GM12878 (cell line): ENCODE measurements at regions not wholly inside any gene's neighbourhood (a gene's known extent, or its start where the extent isn't known, plus 50 kb on each side); places are given as distances from the start of the nearest gene placed in this dataset.

Source experiments
- ATAC-seq: fragments of 200-7000 bp; cut with Tn5 transposase; 3 replicates; pipeline ENCODE4 v1.9.1; 2020; ENCODE audit warnings: mild to moderate bottlenecking, moderate library complexity
- BruUV-seq: library from RNA; stranded (reverse); fragments of 400-500 nt; replicated peaks from 2 replicates; lab custom pipeline; 2021; lab: Mats Ljungman, UMichigan
- CTCF ChIA-PET: fragments of 300-600 bp; sonication (Branson Sonifier 250); formaldehyde crosslinking; extraction: SDS; loops from one replicate; lab custom pipeline; 2021; ENCODE audit warnings: inconsistent platforms; lab: Yijun Ruan, JAX
- POLR2A ChIA-PET: fragments of 350-600 bp; formaldehyde crosslinking; extraction: SDS; loops from one replicate; lab custom pipeline; 2021; ENCODE audit warnings: inconsistent platforms; lab: Charles Lee
- RAD21 ChIA-PET: fragments of 300-600 bp; sonication (Branson Sonifier 250); formaldehyde crosslinking; loops from one replicate; lab custom pipeline; 2023; ENCODE audit warnings: antibody characterized with exemption; ENCODE audit not compliant: unreplicated experiment; lab: Charles Lee
- SMC1A ChIA-PET: fragments of 300-600 bp; sonication (Branson Sonifier 250); formaldehyde crosslinking; loops from one replicate; lab custom pipeline; 2023; ENCODE audit not compliant: unreplicated experiment, uncharacterized antibody; lab: Charles Lee
- DNase-seq: peaks from one replicate; pipeline ENCODE4 v3.0.0-alpha.2; 2011; ENCODE audit warnings: low read depth, low spot score
- FAIRE-seq: peaks from 3 replicates; lab custom pipeline; 2011; peaks lifted over from hg19 to GRCh38; lab: Jason Lieb, UNC
- H2AFZ ChIP-seq: 2 replicates; pipeline ENCODE4 v1.6.0; 2011; ENCODE audit warnings: low read depth, low read length, control low read depth; ENCODE audit not compliant: control insufficient read depth
- H3K27ac ChIP-seq: 2 replicates; pipeline ENCODE4 v1.5.1; 2011; ENCODE audit warnings: control low read depth; ENCODE audit not compliant: control insufficient read depth, insufficient read depth
- H3K27me3 ChIP-seq, 2 experiments: replicated peaks in 1 of 2; 2 replicates each; pipeline versions ENCODE4 v1.6.0 to v1.6.1; 2011; ENCODE audit warnings: low read length in 1 of 2; ENCODE audit not compliant: control insufficient read depth in 2 of 2, insufficient read depth in 2 of 2
- H3K36me3 ChIP-seq, 2 experiments: 2 replicates each; pipeline ENCODE4 v1.5.1; 2011; ENCODE audit warnings: low read length in 1 of 2; ENCODE audit not compliant: control insufficient read depth in 2 of 2, insufficient read depth in 2 of 2
- H3K4me1 ChIP-seq: 2 replicates; pipeline ENCODE4 v1.6.1; 2011; ENCODE audit warnings: mild to moderate bottlenecking, low read length, moderate library complexity, mixed read lengths; ENCODE audit not compliant: control insufficient read depth, insufficient read depth
- H3K4me2 ChIP-seq: 2 replicates; pipeline ENCODE4 v1.6.0; 2011; ENCODE audit warnings: control low read depth; ENCODE audit not compliant: control insufficient read depth, insufficient read depth
- H3K4me3 ChIP-seq: fragments of 200-600 bp; sonication (generic); 2 replicates; pipeline ENCODE4 v1.5.1; 2016
- H3K79me2 ChIP-seq: 2 replicates; pipeline ENCODE4 v1.6.0; 2011; ENCODE audit warnings: low read length; ENCODE audit not compliant: control insufficient read depth, insufficient read depth
- H3K9ac ChIP-seq: 2 replicates; pipeline ENCODE4 v1.8.0; 2011; ENCODE audit warnings: low read length, control low read depth, mixed read lengths; ENCODE audit not compliant: control insufficient read depth, insufficient read depth
- H3K9me3 ChIP-seq: replicated peaks from 3 replicates; pipeline ENCODE4 v1.5.1; 2011; ENCODE audit warnings: mild to moderate bottlenecking, low read length; ENCODE audit not compliant: control insufficient read depth, insufficient read depth
- H4K20me1 ChIP-seq: 2 replicates; pipeline ENCODE4 v1.6.0; 2011; ENCODE audit not compliant: control insufficient read depth, insufficient read depth
- BCL3 ChIP-seq: IDR thresholded peaks from 2 replicates; pipeline ENCODE4 v1.6.1; 2011; ENCODE audit warnings: borderline replicate concordance, low read depth, mild to moderate bottlenecking, moderate library complexity, low read length; ENCODE audit not compliant: insufficient read depth, poor library complexity, severe bottlenecking
- EGR1 ChIP-seq, 2 experiments: IDR thresholded peaks; 1 replicate in 1 of 2; 2 replicates in 1 of 2; pipeline ENCODE4 v1.6.1; 2011 to 2012; ENCODE audit warnings: low read depth in 2 of 2, low read length in 2 of 2, borderline replicate concordance in 1 of 2, mild to moderate bottlenecking in 1 of 2, moderate library complexity in 1 of 2
- EP300 ChIP-seq, 2 experiments: fragments of 150-350 bp in 1 of 2; IDR thresholded peaks; 2 replicates each; pipeline ENCODE4 v1.6.1; 2011 to 2012; ENCODE audit warnings: low read depth in 2 of 2, low read length in 2 of 2, borderline replicate concordance in 1 of 2, improper control_type of control experiment in 1 of 2, inconsistent platforms in 1 of 2; ENCODE audit not compliant: control insufficient read depth in 1 of 2
- ETV6 ChIP-seq, 2 experiments: fragments of 450-650 bp in 1 of 2; IDR thresholded peaks in 1 of 2; conservative IDR thresholded peaks in 1 of 2; 2 replicates each; pipeline ENCODE4 v1.6.1; 2014; ENCODE audit warnings: antibody characterized with exemption in 1 of 2, borderline replicate concordance in 1 of 2, low read depth in 1 of 2, mild to moderate bottlenecking in 1 of 2, moderate library complexity in 1 of 2
- HDAC6 ChIP-seq: fragments of 200-600 bp; sonication (generic); IDR thresholded peaks from one replicate; pipeline ENCODE4 v1.8.0; 2017; ENCODE audit warnings: antibody characterized with exemption; ENCODE audit not compliant: unreplicated experiment
- NFXL1 ChIP-seq: fragments of 450-650 bp; IDR thresholded peaks from 2 replicates; pipeline ENCODE4 v1.6.1; 2017; ENCODE audit warnings: antibody characterized with exemption, mild to moderate bottlenecking, borderline replicate concordance
- RAD51 ChIP-seq: fragments of 450-650 bp; IDR thresholded peaks from 2 replicates; pipeline ENCODE4 v1.6.1; 2016; ENCODE audit warnings: moderate library complexity, mild to moderate bottlenecking, inconsistent platforms
- RBBP5 ChIP-seq: fragments of 200-600 bp; sonication (generic); conservative IDR thresholded peaks from 2 replicates; pipeline ENCODE4 v1.6.1; 2016
- SIX5 ChIP-seq: IDR thresholded peaks from 2 replicates; pipeline ENCODE4 v1.6.1; 2011; ENCODE audit warnings: mild to moderate bottlenecking, low read depth, low read length, moderate library complexity; ENCODE audit not compliant: severe bottlenecking
- SMAD5 ChIP-seq: IDR thresholded peaks from 2 replicates; pipeline ENCODE4 v1.6.1; 2016; ENCODE audit warnings: antibody characterized with exemption, low read depth
- TAF1 ChIP-seq: IDR thresholded peaks from 2 replicates; pipeline ENCODE4 v1.6.1; 2011; ENCODE audit warnings: mild to moderate bottlenecking, low read depth, low read length, borderline replicate concordance
- ZBTB33 ChIP-seq: fragments of 450-650 bp; IDR thresholded peaks from 2 replicates; pipeline ENCODE4 v1.6.1; 2017; ENCODE audit warnings: mild to moderate bottlenecking
- ZZZ3 ChIP-seq: IDR thresholded peaks from 2 replicates; pipeline ENCODE4 v1.6.1; 2011; ENCODE audit warnings: low read depth; ENCODE audit not compliant: control insufficient read depth, insufficient read length
- whole genome bisulfite sequencing: methylation state at CpG from one replicate; pipeline ENCODE4 v1.1.6; 2016; ENCODE audit warnings: low lambda C conversion rate; ENCODE audit not compliant: insufficient replicate concordance, insufficient coverage; ENCODE audit errors: missing lambda C conversion rate; 5-methylcytosine and 5-hydroxymethylcytosine counted together
- in situ Hi-C: fragments of 300-500 bp; cut with MboI; formaldehyde crosslinking; loops from 9 replicates; pipeline ENCODE4 v1.14.3; 2018; ENCODE audit warnings: mixed read lengths
- intact Hi-C: fragments of 100-400 bp; cut with micrococcal nuclease; formaldehyde crosslinking; loops from one replicate; pipeline ENCODE4 v1.14.2; 2022; ENCODE audit not compliant: unreplicated experiment
- TF ChIP-seq, protein P1 (sequence below): fragments of 450-650 bp; formaldehyde crosslinking; IDR thresholded peaks from 2 replicates; pipeline ENCODE4 v1.5.0; 2022; ENCODE audit warnings: mild to moderate bottlenecking, missing genetic modification characterization
- TF ChIP-seq, protein P2 (sequence below): fragments of 450-650 bp; IDR thresholded peaks from 2 replicates; pipeline ENCODE4 v1.6.1; 2014; ENCODE audit warnings: mild to moderate bottlenecking

GRCh38 chr2:21424375-21424774 is 300.6 kb downstream of the TDRD15 start (continued):
- TF ChIP-seq RAD51, result no peak
- TF ChIP-seq ETV6 (conservative IDR thresholded peaks at IDR 0.05 in 1 of 2, IDR thresholded peaks at IDR 0.05 in 1 of 2; ENCODE audit: borderline replicate concordance in 1 of 2, low read depth in 1 of 2), result no peak
- TF ChIP-seq HDAC6, result no peak
- TF ChIP-seq, all 136 proteins: peak for 0

DNA sequence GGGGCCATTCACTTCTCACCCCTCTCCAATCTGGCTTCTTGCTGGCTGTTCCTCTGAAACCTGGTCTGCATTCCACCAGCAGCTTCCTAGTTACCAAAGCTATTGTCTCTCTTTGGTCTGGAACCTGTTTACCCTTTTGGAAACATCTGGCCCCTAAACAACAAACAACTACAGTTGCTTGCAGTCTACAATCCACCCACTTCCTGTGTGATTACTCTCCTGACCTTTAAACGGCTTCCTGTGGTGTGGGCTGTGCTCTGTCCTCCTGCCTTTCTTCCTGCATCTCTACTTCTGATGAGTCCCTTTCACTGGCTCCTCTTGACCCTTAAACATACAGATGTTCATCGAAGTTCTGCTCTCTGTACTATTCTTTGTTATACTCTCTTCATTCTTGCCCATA is 303.8 kb downstream of the TDRD15 start:
- no peaks in the 10 kb centered on the region for H3K4me1 ChIP-seq
- H2AFZ ChIP-seq, result no peak overlapping the region
- ATAC-seq, result no peak
- DNase-seq, result no peak
- BruUV-seq, result no TSS peak
- ChIA-PET RAD21 (no interaction called here), SMC1A (no interaction called here), POLR2A (no interaction called here), CTCF (no interaction called here)
- no peak overlapping the region for H3K4me3 ChIP-seq
- no peak overlapping the region for H3K27ac ChIP-seq
- H3K9me3 ChIP-seq, result no peaks in the 10 kb centered on the region
- no peaks in the 10 kb centered on the region for H3K79me2 ChIP-seq
- intact Hi-C loops, result no loop called here
- in situ Hi-C loops, result no loop called here
- 9% methylated on average over 2 of the region's 2 CpGs for WGBS
- H3K27me3 ChIP-seq, result no peaks in the 10 kb centered on the region
- H4K20me1 ChIP-seq, result no peaks in the 10 kb centered on the region
- H3K4me2 ChIP-seq, result no peak overlapping the region
- H3K9ac ChIP-seq, result no peak overlapping the region
- no peaks in the 10 kb centered on the region for H3K36me3 ChIP-seq
- no peak for FAIRE-seq
- TF ChIP-seq ZZZ3 (no peak), SIX5 (no peak), NFXL1 (no peak), ZBTB33 (no peak), RBBP5 (no peak), TAF1 (no peak), SMAD5 (no peak), EGR1 (IDR thresholded peaks at IDR 0.05; ENCODE audit: borderline replicate concordance in 1 of 2, low read depth in 2 of 2, low read length in 2 of 2) (no peak), EP300 (IDR thresholded peaks at IDR 0.05; ENCODE audit: borderline replicate concordance in 1 of 2, control insufficient read depth in 1 of 2, low read depth in 2 of 2, low read length in 2 of 2) (no peak), BCL3 (no peak)
- TF ChIP-seq, protein P1, sequence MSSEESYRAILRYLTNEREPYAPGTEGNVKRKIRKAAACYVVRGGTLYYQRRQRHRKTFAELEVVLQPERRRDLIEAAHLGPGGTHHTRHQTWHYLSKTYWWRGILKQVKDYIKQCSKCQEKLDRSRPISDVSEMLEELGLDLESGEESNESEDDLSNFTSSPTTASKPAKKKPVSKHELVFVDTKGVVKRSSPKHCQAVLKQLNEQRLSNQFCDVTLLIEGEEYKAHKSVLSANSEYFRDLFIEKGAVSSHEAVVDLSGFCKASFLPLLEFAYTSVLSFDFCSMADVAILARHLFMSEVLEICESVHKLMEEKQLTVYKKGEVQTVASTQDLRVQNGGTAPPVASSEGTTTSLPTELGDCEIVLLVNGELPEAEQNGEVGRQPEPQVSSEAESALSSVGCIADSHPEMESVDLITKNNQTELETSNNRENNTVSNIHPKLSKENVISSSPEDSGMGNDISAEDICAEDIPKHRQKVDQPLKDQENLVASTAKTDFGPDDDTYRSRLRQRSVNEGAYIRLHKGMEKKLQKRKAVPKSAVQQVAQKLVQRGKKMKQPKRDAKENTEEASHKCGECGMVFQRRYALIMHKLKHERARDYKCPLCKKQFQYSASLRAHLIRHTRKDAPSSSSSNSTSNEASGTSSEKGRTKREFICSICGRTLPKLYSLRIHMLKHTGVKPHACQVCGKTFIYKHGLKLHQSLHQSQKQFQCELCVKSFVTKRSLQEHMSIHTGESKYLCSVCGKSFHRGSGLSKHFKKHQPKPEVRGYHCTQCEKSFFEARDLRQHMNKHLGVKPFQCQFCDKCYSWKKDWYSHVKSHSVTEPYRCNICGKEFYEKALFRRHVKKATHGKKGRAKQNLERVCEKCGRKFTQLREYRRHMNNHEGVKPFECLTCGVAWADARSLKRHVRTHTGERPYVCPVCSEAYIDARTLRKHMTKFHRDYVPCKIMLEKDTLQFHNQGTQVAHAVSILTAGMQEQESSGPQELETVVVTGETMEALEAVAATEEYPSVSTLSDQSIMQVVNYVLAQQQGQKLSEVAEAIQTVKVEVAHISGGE, result no peak
- TF ChIP-seq, protein P2, sequence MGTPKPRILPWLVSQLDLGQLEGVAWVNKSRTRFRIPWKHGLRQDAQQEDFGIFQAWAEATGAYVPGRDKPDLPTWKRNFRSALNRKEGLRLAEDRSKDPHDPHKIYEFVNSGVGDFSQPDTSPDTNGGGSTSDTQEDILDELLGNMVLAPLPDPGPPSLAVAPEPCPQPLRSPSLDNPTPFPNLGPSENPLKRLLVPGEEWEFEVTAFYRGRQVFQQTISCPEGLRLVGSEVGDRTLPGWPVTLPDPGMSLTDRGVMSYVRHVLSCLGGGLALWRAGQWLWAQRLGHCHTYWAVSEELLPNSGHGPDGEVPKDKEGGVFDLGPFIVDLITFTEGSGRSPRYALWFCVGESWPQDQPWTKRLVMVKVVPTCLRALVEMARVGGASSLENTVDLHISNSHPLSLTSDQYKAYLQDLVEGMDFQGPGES, result no peak
